PC-9 (cell line): ENCODE measurements at regions not wholly inside any gene's neighbourhood (a gene's known extent, or its start where the extent isn't known, plus 50 kb on each side); places are given as distances from the start of the nearest gene placed in this dataset.
"Not testable (repeated sequence)": the region's sequence is repeated elsewhere in the genome, so short reads cannot be mapped to it uniquely, and the experiment has no call there.

Experiments used
- BruUV-seq: library from RNA; stranded (reverse); fragments of 400-500 nt; replicated peaks from 2 replicates; lab custom pipeline; 2021; lab: Mats Ljungman, UMichigan
- CTCF ChIA-PET: fragments of 300-600 bp; sonication (Branson Sonifier 250); formaldehyde crosslinking; loops from one replicate; lab custom pipeline; 2022; ENCODE audit warnings: antibody characterized with exemption; lab: Charles Lee
- POLR2A ChIA-PET: fragments of 300-600 bp; sonication (Branson Sonifier 250); formaldehyde crosslinking; loops from one replicate; lab custom pipeline; 2022; ENCODE audit warnings: antibody characterized with exemption; ENCODE audit not compliant: unreplicated experiment; lab: Charles Lee
- DNase-seq, 2 experiments: peaks; one replicate each; pipeline versions ENCODE4 v3.0.0 to v3.0.0-alpha.2; 2015 to 2022; ENCODE audit warnings: mixed read lengths in 1 of 2
- H2AFZ ChIP-seq: fragments of 200-600 bp; sonication (generic); 2 replicates; pipeline ENCODE4 v1.8.1; 2017; ENCODE audit warnings: antibody characterized with exemption
- H3F3A ChIP-seq: fragments of 200-600 bp; sonication (generic); 2 replicates; pipeline ENCODE4 v1.8.1; 2017; ENCODE audit warnings: antibody characterized with exemption, mild to moderate bottlenecking, low read depth; ENCODE audit not compliant: insufficient read depth
- H3K27ac ChIP-seq: fragments of 200-600 bp; sonication (generic); 2 replicates; pipeline ENCODE4 v1.6.1; 2016; ENCODE audit warnings: mixed run types
- H3K27me3 ChIP-seq: fragments of 200-600 bp; sonication (generic); 2 replicates; pipeline ENCODE4 v1.6.1; 2016; ENCODE audit warnings: low read depth, mixed run types; ENCODE audit not compliant: insufficient read depth
- H3K36me3 ChIP-seq: fragments of 200-600 bp; sonication (generic); 2 replicates; pipeline ENCODE4 v1.6.1; 2016; ENCODE audit warnings: low read depth, mixed run types
- H3K4me1 ChIP-seq: fragments of 200-600 bp; sonication (generic); replicated peaks from 2 replicates; pipeline ENCODE4 v1.6.1; 2016; ENCODE audit warnings: mixed run types; ENCODE audit not compliant: insufficient read depth
- H3K4me2 ChIP-seq: fragments of 200-600 bp; sonication (generic); 2 replicates; pipeline ENCODE4 v1.6.1; 2017; ENCODE audit warnings: mixed run types
- H3K4me3 ChIP-seq: fragments of 200-600 bp; sonication (generic); 2 replicates; pipeline ENCODE4 v1.6.1; 2016; ENCODE audit warnings: mixed run types
- H3K79me2 ChIP-seq: fragments of 200-600 bp; sonication (generic); 2 replicates; pipeline ENCODE4 v1.6.1; 2017; ENCODE audit warnings: low read depth, mixed run types
- H3K9me2 ChIP-seq: fragments of 200-600 bp; sonication (generic); 2 replicates; pipeline ENCODE4 v1.8.1; 2017; ENCODE audit warnings: mild to moderate bottlenecking; ENCODE audit not compliant: insufficient read depth
- H3K9me3 ChIP-seq: fragments of 200-600 bp; sonication (generic); 2 replicates; pipeline ENCODE4 v1.8.1; 2016; ENCODE audit warnings: low read depth; ENCODE audit not compliant: insufficient read depth
- H4K20me1 ChIP-seq: fragments of 200-600 bp; sonication (generic); 2 replicates; pipeline ENCODE4 v1.8.1; 2017; ENCODE audit not compliant: insufficient read depth
- EZH2 ChIP-seq: fragments of 200-600 bp; sonication (generic); IDR thresholded peaks from 2 replicates; pipeline ENCODE4 v1.8.0; 2017; ENCODE audit warnings: antibody characterized with exemption, low read depth
- intact Hi-C: fragments of 100-400 bp; cut with micrococcal nuclease; formaldehyde crosslinking; loops from one replicate; pipeline ENCODE4 v1.10.0; 2022; ENCODE audit not compliant: unreplicated experiment
- TF ChIP-seq, protein P1 (sequence below): fragments of 200-600 bp; sonication (generic); conservative IDR thresholded peaks from 2 replicates; pipeline ENCODE4 v1.6.1; 2017; ENCODE audit warnings: mixed run types, antibody characterized with exemption, mild to moderate bottlenecking, moderate library complexity

DNA sequence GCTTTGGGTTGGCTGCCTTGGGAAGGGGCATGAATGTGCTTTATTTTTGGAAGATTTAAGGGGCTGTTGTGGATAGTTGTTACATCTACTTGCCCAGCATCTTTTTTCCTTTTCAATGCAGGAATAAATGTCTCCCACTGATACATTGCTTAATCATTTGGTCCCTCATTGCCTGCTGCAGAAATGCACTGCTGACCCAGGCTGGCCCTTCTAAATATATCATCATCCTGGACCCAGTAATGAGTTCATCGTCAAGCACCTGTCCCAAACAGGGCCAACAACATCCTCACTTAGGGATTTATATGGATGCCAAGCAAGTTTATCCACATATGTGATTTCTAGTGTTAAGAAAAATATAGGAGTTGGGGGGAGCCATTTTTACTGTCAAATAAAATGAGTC, 67.2 kb downstream of the ASCL1 start:
- no TSS peak for BruUV-seq
- ChIA-PET POLR2A (no interaction called here), CTCF (no interaction called here)
- Histone ChIP-seq H3F3A (no peaks in the 10 kb centered on the region), H3K79me2 (no peaks in the 10 kb centered on the region), H3K36me3 (no peaks in the 10 kb centered on the region), H2AFZ (no peak overlapping the region), H3K9me2 (0 out of 2 replicates have a peak, but pooled peaks cover 3% of the 10 kb centered on the region), H3K9me3 (no peaks in the 10 kb centered on the region), H3K4me2 (no peak overlapping the region), H3K4me1 (no peaks in the 10 kb centered on the region), H3K27ac (no peak overlapping the region), H3K27me3 (no peaks in the 10 kb centered on the region), H4K20me1 (no peaks in the 10 kb centered on the region), H3K4me3 (no peak overlapping the region)
- TF ChIP-seq EZH2, result no peak
- TF ChIP-seq, protein P1, sequence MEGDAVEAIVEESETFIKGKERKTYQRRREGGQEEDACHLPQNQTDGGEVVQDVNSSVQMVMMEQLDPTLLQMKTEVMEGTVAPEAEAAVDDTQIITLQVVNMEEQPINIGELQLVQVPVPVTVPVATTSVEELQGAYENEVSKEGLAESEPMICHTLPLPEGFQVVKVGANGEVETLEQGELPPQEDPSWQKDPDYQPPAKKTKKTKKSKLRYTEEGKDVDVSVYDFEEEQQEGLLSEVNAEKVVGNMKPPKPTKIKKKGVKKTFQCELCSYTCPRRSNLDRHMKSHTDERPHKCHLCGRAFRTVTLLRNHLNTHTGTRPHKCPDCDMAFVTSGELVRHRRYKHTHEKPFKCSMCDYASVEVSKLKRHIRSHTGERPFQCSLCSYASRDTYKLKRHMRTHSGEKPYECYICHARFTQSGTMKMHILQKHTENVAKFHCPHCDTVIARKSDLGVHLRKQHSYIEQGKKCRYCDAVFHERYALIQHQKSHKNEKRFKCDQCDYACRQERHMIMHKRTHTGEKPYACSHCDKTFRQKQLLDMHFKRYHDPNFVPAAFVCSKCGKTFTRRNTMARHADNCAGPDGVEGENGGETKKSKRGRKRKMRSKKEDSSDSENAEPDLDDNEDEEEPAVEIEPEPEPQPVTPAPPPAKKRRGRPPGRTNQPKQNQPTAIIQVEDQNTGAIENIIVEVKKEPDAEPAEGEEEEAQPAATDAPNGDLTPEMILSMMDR, result no peak
- intact Hi-C loops, result no loop called here
- no peak for DNase-seq

DNA sequence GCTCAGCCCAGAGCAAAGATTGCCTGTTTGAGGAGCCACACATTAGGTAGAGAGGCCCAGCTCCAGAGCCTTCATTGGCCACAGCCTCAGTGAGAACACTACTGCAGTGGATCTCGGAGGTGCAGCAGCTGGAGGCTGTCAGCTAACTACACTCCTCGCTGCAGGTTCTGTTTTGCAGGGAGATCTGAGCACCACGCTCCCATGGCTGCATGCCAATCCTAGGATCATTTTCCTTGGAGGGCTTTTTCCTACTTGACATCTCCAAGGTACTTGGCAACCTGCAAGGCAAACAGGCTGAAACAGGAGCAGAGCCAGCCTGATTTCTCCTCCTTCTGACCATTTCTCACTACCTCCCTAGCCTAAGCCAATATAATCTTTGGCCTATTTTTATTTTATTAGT, 69.2 kb downstream of the ASCL1 start:
- H2AFZ ChIP-seq, H3K4me2 ChIP-seq, H3K27ac ChIP-seq, BruUV-seq, H3F3A ChIP-seq, H3K36me3 ChIP-seq, H3K27me3 ChIP-seq, intact Hi-C loops, DNase-seq, H4K20me1 ChIP-seq, H3K9me3 ChIP-seq, POLR2A ChIA-PET, H3K4me3 ChIP-seq, H3K4me1 ChIP-seq, H3K9me2 ChIP-seq, CTCF ChIA-PET, H3K79me2 ChIP-seq: not testable (repeated sequence)

DNA sequence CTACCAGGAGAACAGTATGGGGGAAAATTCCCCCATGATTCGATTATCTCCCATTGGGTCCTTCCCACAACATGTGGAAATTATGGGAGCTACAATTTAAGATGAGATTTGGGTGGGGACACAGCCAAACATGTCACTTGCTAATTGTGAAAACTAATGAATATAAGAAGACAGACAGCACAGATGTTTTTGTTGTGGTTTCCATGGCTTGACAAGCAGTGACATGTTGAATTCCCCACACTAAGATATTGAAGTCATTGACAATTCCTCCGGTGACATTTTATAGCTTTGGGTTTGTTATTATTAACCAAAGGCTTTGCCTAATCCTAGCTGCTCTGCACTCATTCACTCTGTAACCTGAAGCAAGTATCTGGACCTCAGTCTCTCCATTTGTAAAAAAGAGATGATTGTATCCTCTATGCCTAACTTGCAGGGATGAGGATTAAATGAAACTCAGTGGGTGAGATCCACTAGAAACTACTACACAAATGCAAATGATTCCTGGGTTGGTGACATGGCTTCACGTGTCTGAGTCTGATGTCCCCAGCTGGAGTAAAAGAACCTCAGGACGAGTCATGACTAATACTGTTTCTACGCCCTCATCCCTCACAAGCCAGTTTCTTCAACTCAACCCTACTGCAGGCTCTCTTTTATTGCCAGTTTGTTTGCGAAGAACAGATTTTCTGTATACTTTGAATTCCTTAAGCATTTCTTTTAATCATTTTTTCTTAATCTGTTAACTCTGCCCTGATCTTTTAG, 71.6 kb downstream of the ASCL1 start:
- Histone ChIP-seq H4K20me1 (no peaks in the 10 kb centered on the region), H3K4me1 (no peaks in the 10 kb centered on the region), H3K9me2 (no peaks in the 10 kb centered on the region), H3K9me3 (no peaks in the 10 kb centered on the region), H3K27me3 (no peaks in the 10 kb centered on the region), H3K79me2 (no peaks in the 10 kb centered on the region), H3K27ac (no peak overlapping the region), H3K36me3 (no peaks in the 10 kb centered on the region), H3F3A (no peaks in the 10 kb centered on the region), H2AFZ (no peak overlapping the region), H3K4me3 (no peak overlapping the region), H3K4me2 (no peak overlapping the region)
- BruUV-seq, result no TSS peak
- POLR2A ChIA-PET, result no interaction called here
- TF ChIP-seq EZH2, result no peak
- TF ChIP-seq, protein P1, result no peak
- no peak for DNase-seq
- CTCF ChIA-PET, result no interaction called here
- intact Hi-C loops, result no loop called here
